H1 (cell line): ENCODE measurements at regions not wholly inside any gene's neighbourhood (a gene's known extent, or its start where the extent isn't known, plus 50 kb on each side); places are given as distances from the start of the nearest gene placed in this dataset.

ENCODE experiments used
- CTCF ChIA-PET: fragments of 300-600 bp; sonication (Branson Sonifier 250); formaldehyde crosslinking; loops from one replicate; lab custom pipeline; 2021; ENCODE audit not compliant: partially characterized antibody; lab: Charles Lee
- POLR2A ChIA-PET: fragments of 300-600 bp; sonication (Branson Sonifier 250); formaldehyde crosslinking; loops from one replicate; lab custom pipeline; 2021; ENCODE audit warnings: inconsistent platforms; ENCODE audit not compliant: partially characterized antibody; lab: Charles Lee
- DNase-seq, 2 experiments: peaks; one replicate each; pipeline versions ENCODE4 v3.0.0 to v3.0.0-alpha.2; 2010 to 2022; ENCODE audit warnings: low spot score in 2 of 2, low read depth in 1 of 2, mixed read lengths in 1 of 2
- FAIRE-seq: peaks from 2 replicates; lab custom pipeline; 2011; peaks lifted over from hg19 to GRCh38; lab: Jason Lieb, UNC
- H2AFZ ChIP-seq: 2 replicates; pipeline ENCODE4 v1.8.1; 2012; ENCODE audit warnings: low read length, inconsistent platforms
- H2AK5ac ChIP-seq: 2 replicates; pipeline ENCODE4 v1.6.1; 2013; ENCODE audit warnings: low read depth, low read length
- H2BK120ac ChIP-seq: replicated peaks from 2 replicates; pipeline ENCODE3; 2013; ENCODE audit warnings: low read depth, low read length, inconsistent platforms
- H2BK12ac ChIP-seq: 2 replicates; pipeline ENCODE4 v1.6.1; 2013; ENCODE audit warnings: low read depth, low read length
- H2BK15ac ChIP-seq: 2 replicates; pipeline ENCODE4 v1.6.1; 2013; ENCODE audit warnings: low read length
- H2BK20ac ChIP-seq: 2 replicates; pipeline ENCODE4 v1.6.1; 2013; ENCODE audit warnings: low read length
- H2BK5ac ChIP-seq: 2 replicates; pipeline ENCODE4 v1.6.1; 2013; ENCODE audit warnings: low read depth, low read length
- H3K14ac ChIP-seq: 2 replicates; pipeline ENCODE4 v1.6.1; 2013; ENCODE audit warnings: inconsistent platforms; ENCODE audit not compliant: insufficient read length
- H3K18ac ChIP-seq: 2 replicates; pipeline ENCODE4 v1.6.1; 2013; ENCODE audit warnings: low read length; ENCODE audit errors: extremely low read depth
- H3K23ac ChIP-seq: 2 replicates; pipeline ENCODE4 v1.6.1; 2013; ENCODE audit warnings: inconsistent platforms; ENCODE audit not compliant: insufficient read length
- H3K23me2 ChIP-seq: 2 replicates; pipeline ENCODE4 v1.6.1; 2013; ENCODE audit warnings: low read depth, low read length
- H3K27ac ChIP-seq: 2 replicates; pipeline ENCODE4 v1.6.1; 2011; ENCODE audit warnings: low read depth, low read length, inconsistent platforms
- H3K27me3 ChIP-seq, 4 experiments: replicated peaks in 1 of 4; 1 replicate in 1 of 4; 2 replicates in 3 of 4; pipeline versions ENCODE4 v1.6.1 to v1.8.1; 2011 to 2013; ENCODE audit warnings: low read length in 3 of 4, mild to moderate bottlenecking in 3 of 4, inconsistent platforms in 2 of 4, mixed read lengths in 2 of 4, moderate library complexity in 1 of 4; ENCODE audit not compliant: control insufficient read depth in 3 of 4, insufficient read depth in 3 of 4; ENCODE audit errors: extremely low read depth in 1 of 4
- H3K36me3 ChIP-seq, 4 experiments: 2 replicates each; pipeline versions ENCODE4 v1.6.1 to v1.8.1; 2011 to 2013; ENCODE audit warnings: mild to moderate bottlenecking in 4 of 4, low read length in 3 of 4, moderate library complexity in 2 of 4, control low read depth in 1 of 4, inconsistent platforms in 1 of 4; ENCODE audit not compliant: insufficient read depth in 4 of 4, control insufficient read depth in 2 of 4
- H3K4ac ChIP-seq: replicated peaks from 2 replicates; pipeline ENCODE3; 2013; ENCODE audit warnings: low read length, low read depth, mixed read lengths, inconsistent platforms; ENCODE audit not compliant: insufficient read length
- H3K4me1 ChIP-seq, 4 experiments: replicated peaks in 1 of 4; 1 replicate in 1 of 4; 2 replicates in 3 of 4; pipeline versions ENCODE4 v1.6.1 to v1.8.1; 2011 to 2013; ENCODE audit warnings: low read length in 3 of 4, inconsistent platforms in 2 of 4, mixed read lengths in 1 of 4; ENCODE audit not compliant: insufficient read depth in 4 of 4, control insufficient read depth in 3 of 4
- H3K4me2 ChIP-seq, 2 experiments: 2 replicates each; pipeline versions ENCODE4 v1.6.1 to v1.8.1; 2011 to 2013; ENCODE audit warnings: low read depth in 2 of 2, low read length in 2 of 2, control low read depth in 1 of 2, inconsistent platforms in 1 of 2, mild to moderate bottlenecking in 1 of 2; ENCODE audit not compliant: insufficient read depth in 1 of 2
- H3K4me3 ChIP-seq, 4 experiments: fragments of 200-600, 300-600 bp in 1 of 4; sonication (generic), shearing (Covaris generic), sonication (Bioruptor Twin) in 1 of 4; 2 replicates each; pipeline versions ENCODE4 v1.5.1 to v1.8.1; 2011 to 2016; ENCODE audit warnings: low read length in 4 of 4, low read depth in 3 of 4, control low read depth in 2 of 4, inconsistent platforms in 2 of 4, mild to moderate bottlenecking in 2 of 4, mixed read lengths in 1 of 4, moderate library complexity in 1 of 4; ENCODE audit not compliant: insufficient read depth in 2 of 4; ENCODE audit errors: extremely low read depth in 1 of 4
- H3K56ac ChIP-seq: replicated peaks from 2 replicates; pipeline ENCODE3; 2013; ENCODE audit warnings: low read depth, mild to moderate bottlenecking, mixed read lengths, low read length, inconsistent platforms; ENCODE audit not compliant: insufficient read length
- H3K79me1 ChIP-seq: 2 replicates; pipeline ENCODE4 v1.6.1; 2013; ENCODE audit warnings: low read depth, low read length, control low read depth
- H3K79me2 ChIP-seq, 2 experiments: 2 replicates each; pipeline versions ENCODE4 v1.6.1 to v1.8.1; 2012 to 2013; ENCODE audit warnings: low read length in 2 of 2, mild to moderate bottlenecking in 2 of 2, inconsistent platforms in 1 of 2; ENCODE audit not compliant: insufficient read depth in 2 of 2, control insufficient read depth in 1 of 2
- H3K9ac ChIP-seq, 4 experiments: replicated peaks in 1 of 4; 1 replicate in 1 of 4; 2 replicates in 3 of 4; pipeline versions ENCODE4 v1.6.1 to v1.8.1; 2011 to 2013; ENCODE audit warnings: low read depth in 3 of 4, low read length in 3 of 4, control low read depth in 2 of 4, mild to moderate bottlenecking in 2 of 4, moderate library complexity in 2 of 4, inconsistent platforms in 1 of 4; ENCODE audit errors: extremely low read depth in 1 of 4
- H3K9me3 ChIP-seq, 2 experiments: 2 replicates each; pipeline versions ENCODE4 v1.6.1 to v1.8.1; 2012 to 2013; ENCODE audit warnings: mild to moderate bottlenecking in 2 of 2, moderate library complexity in 2 of 2, control low read depth in 1 of 2, inconsistent platforms in 1 of 2, low read depth in 1 of 2, low read length in 1 of 2, mixed read lengths in 1 of 2; ENCODE audit not compliant: insufficient read depth in 2 of 2
- H4K20me1 ChIP-seq, 2 experiments: replicated peaks in 1 of 2; 2 replicates each; pipeline versions ENCODE3 to v1.8.1; 2011 to 2013; ENCODE audit warnings: inconsistent platforms in 2 of 2, low read length in 2 of 2, mild to moderate bottlenecking in 1 of 2; ENCODE audit not compliant: insufficient read depth in 2 of 2, control insufficient read depth in 1 of 2
- H4K5ac ChIP-seq: 2 replicates; pipeline ENCODE4 v1.6.1; 2013; ENCODE audit warnings: low read length, low read depth, mixed read lengths, inconsistent platforms; ENCODE audit not compliant: insufficient read length
- H4K8ac ChIP-seq: 2 replicates; pipeline ENCODE4 v1.8.0; 2013; ENCODE audit warnings: mild to moderate bottlenecking, moderate library complexity, low read length, inconsistent platforms; ENCODE audit not compliant: insufficient read depth; ENCODE audit errors: extremely low read depth
- H4K91ac ChIP-seq: replicated peaks from 2 replicates; pipeline ENCODE3; 2013; ENCODE audit warnings: low read length, mixed read lengths, inconsistent platforms; ENCODE audit not compliant: insufficient read length
- BRCA1 ChIP-seq: IDR thresholded peaks from 2 replicates; pipeline ENCODE4 v1.6.1; 2012; ENCODE audit warnings: low read depth, low read length, improper control_type of control experiment
- CBX8 ChIP-seq: fragments of 300-800, 300-1000 bp; sonication (generic); IDR thresholded peaks from 2 replicates; pipeline ENCODE4 v1.7.1; 2016; ENCODE audit warnings: low read depth, low read length, borderline replicate concordance
- CEBPB ChIP-seq: IDR thresholded peaks from 2 replicates; pipeline ENCODE4 v1.6.1; 2012; ENCODE audit warnings: low read depth, low read length
- E2F6 ChIP-seq: IDR thresholded peaks from 2 replicates; pipeline ENCODE4 v1.6.1; 2012; ENCODE audit warnings: inconsistent platforms
- JUND ChIP-seq: IDR thresholded peaks from 2 replicates; pipeline ENCODE4 v1.6.1; 2011; ENCODE audit warnings: mild to moderate bottlenecking, improper control_type of control experiment, low read length
- NANOG ChIP-seq: IDR thresholded peaks from 2 replicates; pipeline ENCODE4 v1.6.1; 2011; ENCODE audit warnings: low read length, low read depth, mild to moderate bottlenecking, inconsistent platforms; ENCODE audit not compliant: insufficient read depth, poor library complexity, severe bottlenecking
- POLR2AphosphoS5 ChIP-seq: IDR thresholded peaks from 2 replicates; pipeline ENCODE4 v1.6.1; 2011; ENCODE audit warnings: low read depth, low read length
- RFX5 ChIP-seq: IDR thresholded peaks from 2 replicates; pipeline ENCODE4 v1.6.1; 2011; ENCODE audit warnings: low read depth, low read length, improper control_type of control experiment, borderline replicate concordance
- SP2 ChIP-seq: IDR thresholded peaks from 2 replicates; pipeline ENCODE4 v1.6.1; 2012; ENCODE audit warnings: mild to moderate bottlenecking, low read length, inconsistent platforms
- WGBS, 2 experiments: shearing (Covaris generic) in 1 of 2; methylation state at CpG; one replicate each; pipeline versions ENCODE4 v1.1.6 to v1.1.7; 2013 to 2015; ENCODE audit warnings: low lambda C conversion rate in 2 of 2, mixed read lengths in 2 of 2, inconsistent platforms in 1 of 2, low coverage in 1 of 2, missing lambda C conversion rate in 1 of 2; ENCODE audit not compliant: insufficient replicate concordance in 2 of 2, insufficient coverage in 1 of 2, insufficient read length in 1 of 2; ENCODE audit errors: extremely low coverage in 1 of 2, missing lambda C conversion rate in 1 of 2; 5-methylcytosine and 5-hydroxymethylcytosine counted together
- TF ChIP-seq, protein P1 (sequence below): IDR thresholded peaks from 2 replicates; pipeline ENCODE4 v1.6.1; 2011; ENCODE audit warnings: low read length, improper control_type of control experiment
- TF ChIP-seq, protein P2 (sequence below): IDR thresholded peaks from 2 replicates; pipeline ENCODE4 v1.6.1; 2012; ENCODE audit warnings: low read length, inconsistent platforms

DNA sequence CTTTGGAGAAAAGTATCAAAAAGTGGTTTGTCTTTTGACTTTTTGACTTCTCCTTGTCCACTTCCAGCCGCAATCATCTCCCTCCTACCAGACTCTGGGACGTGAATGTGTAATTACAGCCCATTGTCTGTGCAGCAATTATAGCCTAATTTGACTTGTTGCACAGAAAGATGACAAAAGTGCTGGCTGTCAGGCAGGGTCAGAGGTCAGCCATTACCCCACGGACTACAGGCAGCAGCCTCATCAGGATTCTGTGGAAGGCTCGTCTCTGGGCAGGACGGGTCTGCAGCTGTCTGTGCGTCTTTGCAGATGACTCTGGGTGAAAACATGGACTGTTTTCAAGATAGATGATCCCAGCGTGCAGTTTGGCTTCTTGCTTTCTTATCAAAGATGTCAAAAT lies 102.2 kb upstream of the EDNRB start:
- H3K4me3 ChIP-seq, result no peak overlapping the region
- H4K20me1 ChIP-seq, result no peaks in the 10 kb centered on the region
- DNase-seq (no peak), FAIRE-seq (no peak)
- no peak overlapping the region for H3K23ac ChIP-seq
- peak overlapping the region; percentile 6; the same call in 1 of the 2 replicates for H2AFZ ChIP-seq
- TF ChIP-seq, protein P1, sequence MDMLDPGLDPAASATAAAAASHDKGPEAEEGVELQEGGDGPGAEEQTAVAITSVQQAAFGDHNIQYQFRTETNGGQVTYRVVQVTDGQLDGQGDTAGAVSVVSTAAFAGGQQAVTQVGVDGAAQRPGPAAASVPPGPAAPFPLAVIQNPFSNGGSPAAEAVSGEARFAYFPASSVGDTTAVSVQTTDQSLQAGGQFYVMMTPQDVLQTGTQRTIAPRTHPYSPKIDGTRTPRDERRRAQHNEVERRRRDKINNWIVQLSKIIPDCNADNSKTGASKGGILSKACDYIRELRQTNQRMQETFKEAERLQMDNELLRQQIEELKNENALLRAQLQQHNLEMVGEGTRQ, result no peak
- TF ChIP-seq E2F6, result no peak
- TF ChIP-seq SP2, result no peak
- no peak for TF ChIP-seq NANOG
- no peak for TF ChIP-seq CEBPB
- TF ChIP-seq POLR2AphosphoS5, result no peak
- no peak for TF ChIP-seq CBX8
- TF ChIP-seq, protein P2, sequence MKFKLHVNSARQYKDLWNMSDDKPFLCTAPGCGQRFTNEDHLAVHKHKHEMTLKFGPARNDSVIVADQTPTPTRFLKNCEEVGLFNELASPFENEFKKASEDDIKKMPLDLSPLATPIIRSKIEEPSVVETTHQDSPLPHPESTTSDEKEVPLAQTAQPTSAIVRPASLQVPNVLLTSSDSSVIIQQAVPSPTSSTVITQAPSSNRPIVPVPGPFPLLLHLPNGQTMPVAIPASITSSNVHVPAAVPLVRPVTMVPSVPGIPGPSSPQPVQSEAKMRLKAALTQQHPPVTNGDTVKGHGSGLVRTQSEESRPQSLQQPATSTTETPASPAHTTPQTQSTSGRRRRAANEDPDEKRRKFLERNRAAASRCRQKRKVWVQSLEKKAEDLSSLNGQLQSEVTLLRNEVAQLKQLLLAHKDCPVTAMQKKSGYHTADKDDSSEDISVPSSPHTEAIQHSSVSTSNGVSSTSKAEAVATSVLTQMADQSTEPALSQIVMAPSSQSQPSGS, result no peak
- no peak for TF ChIP-seq RFX5
- no peak for TF ChIP-seq BRCA1
- no peak for TF ChIP-seq JUND
- no peak overlapping the region for H3K56ac ChIP-seq
- ChIA-PET POLR2A (no interaction called here), CTCF (no interaction called here)
- no peak overlapping the region for H3K4me2 ChIP-seq
- peak overlapping the region; percentile 95 for H3K4ac ChIP-seq
- H2BK20ac ChIP-seq, result no peak overlapping the region
- H3K9ac ChIP-seq, result no peak overlapping the region
- H3K9me3 ChIP-seq, result peaks cover 0 to 2% of the 10 kb centered on the region in 2 experiments; a peak in 1 of 4 replicates
- no peak overlapping the region for H2AK5ac ChIP-seq
- H4K91ac ChIP-seq, result no peak overlapping the region
- no peak overlapping the region for H3K18ac ChIP-seq
- H3K27ac ChIP-seq, result no peak overlapping the region
- H2BK120ac ChIP-seq, result no peak overlapping the region
- H4K5ac ChIP-seq, result no peak overlapping the region
- H3K27me3 ChIP-seq, result no peaks in the 10 kb centered on the region
- 90% methylated on average over 7 of the region's 7 CpGs; no CpG with 5 or more reads in 1 of the 2 experiments for WGBS, 2 experiments
- no peak overlapping the region for H2BK12ac ChIP-seq
- H3K23me2 ChIP-seq, result no peaks in the 10 kb centered on the region
- no peaks in the 10 kb centered on the region for H3K36me3 ChIP-seq
- H3K79me1 ChIP-seq, result no peaks in the 10 kb centered on the region
- no peaks in the 10 kb centered on the region for H3K79me2 ChIP-seq
- no peak overlapping the region for H4K8ac ChIP-seq
- no peak overlapping the region for H2BK5ac ChIP-seq
- no peak overlapping the region for H2BK15ac ChIP-seq
- H3K4me1 ChIP-seq, result peaks cover 0 to 2% (median 0%) of the 10 kb centered on the region in 4 experiments; a peak in 1 of 7 replicates
- no peak overlapping the region for H3K14ac ChIP-seq
